ENCODE measurements at regions not wholly inside any gene's neighbourhood (a gene's known extent, or its start where the extent isn't known, plus 50 kb on each side); places are given as distances from the start of the nearest gene placed in this dataset.

DNA sequence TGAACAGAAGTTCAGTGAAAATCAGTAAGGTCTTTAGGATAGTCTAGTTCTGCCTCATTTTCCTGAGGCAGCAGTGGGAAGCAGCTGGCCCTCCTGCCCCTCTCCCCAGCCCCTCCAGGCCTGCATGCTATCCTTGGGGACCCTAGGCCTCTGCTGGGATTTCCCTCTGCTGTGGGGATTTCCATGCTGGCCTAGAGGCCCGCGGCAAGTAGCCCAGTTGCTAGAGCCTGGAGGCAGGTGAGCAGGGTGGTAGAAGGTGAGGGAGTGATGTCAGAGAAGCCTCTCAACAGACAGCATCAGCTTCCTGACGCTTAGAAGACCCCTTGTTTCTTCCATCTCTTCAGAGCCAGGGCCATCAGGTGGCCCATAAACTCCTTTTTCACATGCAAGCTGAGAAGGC is 305.8 kb upstream of the THBS1 start:
- DNase-seq (ENCODE audit: low spot score): no peak

DNA sequence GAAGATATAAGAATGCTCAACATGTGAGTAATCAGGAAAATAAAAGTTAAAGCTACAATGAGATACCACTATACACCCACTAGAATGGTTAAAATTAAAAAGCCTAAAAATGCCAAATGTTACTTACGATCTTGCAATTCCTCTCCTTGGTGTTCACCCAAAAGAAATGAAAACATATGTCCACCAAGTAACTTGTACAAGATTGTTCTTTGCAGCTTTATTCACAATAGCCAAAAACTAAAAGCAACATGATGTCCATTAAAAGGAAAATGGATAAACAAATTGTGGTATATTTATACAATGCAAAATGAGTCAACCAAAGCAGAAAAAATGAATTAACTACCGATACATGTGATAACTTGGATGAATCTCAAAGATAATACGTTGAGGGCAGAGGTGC is 301.6 kb upstream of the THBS1 start:
- no peak for DNase-seq (ENCODE audit: low spot score)

DNA sequence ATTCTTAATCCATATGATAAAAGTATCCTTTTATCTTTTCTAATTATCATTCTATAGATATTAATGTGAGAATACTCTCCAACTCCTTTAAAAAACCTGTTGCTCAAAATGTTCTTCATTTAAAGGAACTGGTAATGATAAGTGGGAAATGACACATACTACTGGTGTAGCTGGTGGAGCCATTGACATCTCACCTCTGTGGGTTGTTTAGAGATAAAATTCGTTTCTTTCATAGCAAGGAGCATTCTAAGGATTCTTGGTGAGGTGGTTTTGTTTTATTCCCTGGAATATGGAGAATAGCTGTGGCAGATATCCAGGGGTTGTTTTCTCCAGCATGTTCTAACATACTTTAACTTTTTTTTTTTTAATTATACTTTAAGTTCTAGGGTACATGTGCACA is 299.8 kb upstream of the THBS1 start:
- DNase-seq (ENCODE audit: low spot score): no peak

DNA sequence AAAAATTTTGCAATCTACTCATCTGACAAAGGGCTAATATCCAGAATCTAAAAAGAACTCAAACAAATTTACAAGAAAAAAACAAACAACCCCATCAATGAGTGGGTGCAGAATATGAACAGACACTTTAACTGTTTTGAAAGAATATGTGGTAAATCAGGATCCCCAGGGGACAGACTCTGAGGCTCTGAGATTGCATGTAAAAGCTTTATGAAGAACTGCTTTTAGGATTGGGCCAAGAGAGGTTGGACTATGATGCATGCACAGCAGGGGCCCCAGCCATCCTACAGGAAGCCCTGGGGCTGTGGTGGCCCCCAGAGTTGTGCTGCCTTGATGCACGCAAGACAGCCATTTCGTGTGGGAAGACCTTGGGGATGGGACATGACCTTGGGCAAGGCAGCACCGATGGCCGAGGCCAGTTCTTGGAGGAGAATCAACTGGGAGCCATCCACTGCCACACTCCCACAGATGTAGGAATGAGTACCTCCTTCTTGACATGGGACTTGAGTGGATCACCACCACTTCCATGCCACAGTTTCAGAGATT is 298.1 kb upstream of the THBS1 start:
- no peak for DNase-seq (ENCODE audit: low spot score)

DNA sequence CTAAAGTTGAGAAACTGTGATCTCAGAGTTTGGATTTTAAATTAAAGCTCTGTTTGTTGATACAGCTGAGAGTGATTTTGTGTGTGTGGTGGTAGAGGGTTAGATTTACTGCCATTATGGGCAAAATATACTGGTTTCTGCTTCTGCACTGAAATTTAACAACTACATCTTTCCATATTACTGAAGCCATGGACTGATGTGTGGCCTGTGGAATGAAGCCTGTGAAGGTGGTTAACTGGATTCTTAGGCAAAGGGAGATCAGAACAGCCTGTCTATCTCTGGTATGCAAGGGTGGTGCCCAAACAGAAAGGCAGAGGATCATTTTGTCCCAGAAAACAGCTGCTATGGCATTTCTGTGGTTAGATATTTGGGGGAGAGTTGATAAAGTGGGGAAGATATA is 297.3 kb upstream of the THBS1 start:
- DNase-seq (ENCODE audit: low spot score): peak; percentile 34

DNA sequence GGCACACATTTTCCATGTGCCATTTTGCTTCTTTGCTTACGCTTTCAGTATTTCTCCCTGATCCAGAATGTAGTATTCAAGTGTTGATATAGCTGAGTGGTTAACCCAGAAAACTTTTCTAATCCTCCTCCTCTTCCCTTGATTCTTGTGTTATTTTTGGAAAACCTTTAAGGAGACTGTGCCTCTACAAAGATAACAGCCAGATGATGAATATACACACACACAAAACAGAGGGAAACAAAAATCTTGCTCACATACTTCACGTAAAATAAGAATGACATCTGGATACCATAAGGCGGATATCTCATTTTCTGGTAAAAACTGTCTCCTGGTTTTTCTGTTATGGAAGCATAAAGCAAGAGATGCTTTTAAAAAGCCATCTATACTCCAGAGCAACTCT is 295.8 kb upstream of the THBS1 start:
- DNase-seq (ENCODE audit: low spot score): no peak

DNA sequence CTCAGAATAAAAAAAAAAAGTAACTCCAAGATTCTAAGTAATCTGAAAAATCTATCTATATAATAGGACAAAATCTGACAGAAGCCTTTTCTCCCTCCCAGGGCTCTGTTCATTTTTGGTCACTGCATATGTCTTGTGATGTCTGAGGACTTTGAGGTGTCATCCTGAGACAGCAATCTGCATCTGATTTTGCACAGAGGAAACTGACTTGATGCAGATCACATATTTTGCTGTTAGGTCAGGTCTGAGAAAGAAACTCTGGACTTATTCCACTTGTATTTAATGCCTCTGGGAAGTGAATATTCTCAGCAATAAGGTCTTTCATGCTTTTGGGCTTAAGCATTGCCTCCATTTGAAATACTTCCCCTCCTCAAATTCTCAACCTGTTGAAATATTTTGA is 295.2 kb upstream of the THBS1 start:
- DNase-seq (ENCODE audit: low spot score): no peak

DNA sequence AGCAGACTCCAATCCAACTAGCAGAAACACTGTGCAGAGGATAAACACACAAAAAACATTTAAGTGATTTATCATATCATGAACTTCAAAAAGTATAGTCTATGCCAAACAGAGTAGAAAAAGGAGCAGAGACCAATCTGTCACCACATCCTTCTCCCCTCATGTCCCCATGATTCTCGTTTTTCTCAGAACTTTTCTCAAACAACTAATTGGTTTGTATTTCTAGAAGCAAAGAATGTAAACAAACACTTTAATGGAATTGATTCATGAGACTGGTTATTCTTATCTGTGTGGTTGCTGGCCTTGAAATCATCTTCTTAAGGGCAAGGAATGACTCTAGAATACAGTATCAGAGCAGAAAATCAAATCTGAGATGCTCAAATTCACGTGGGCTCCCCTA is 294.2 kb upstream of the THBS1 start:
- no peak for DNase-seq (ENCODE audit: low spot score)

DNA sequence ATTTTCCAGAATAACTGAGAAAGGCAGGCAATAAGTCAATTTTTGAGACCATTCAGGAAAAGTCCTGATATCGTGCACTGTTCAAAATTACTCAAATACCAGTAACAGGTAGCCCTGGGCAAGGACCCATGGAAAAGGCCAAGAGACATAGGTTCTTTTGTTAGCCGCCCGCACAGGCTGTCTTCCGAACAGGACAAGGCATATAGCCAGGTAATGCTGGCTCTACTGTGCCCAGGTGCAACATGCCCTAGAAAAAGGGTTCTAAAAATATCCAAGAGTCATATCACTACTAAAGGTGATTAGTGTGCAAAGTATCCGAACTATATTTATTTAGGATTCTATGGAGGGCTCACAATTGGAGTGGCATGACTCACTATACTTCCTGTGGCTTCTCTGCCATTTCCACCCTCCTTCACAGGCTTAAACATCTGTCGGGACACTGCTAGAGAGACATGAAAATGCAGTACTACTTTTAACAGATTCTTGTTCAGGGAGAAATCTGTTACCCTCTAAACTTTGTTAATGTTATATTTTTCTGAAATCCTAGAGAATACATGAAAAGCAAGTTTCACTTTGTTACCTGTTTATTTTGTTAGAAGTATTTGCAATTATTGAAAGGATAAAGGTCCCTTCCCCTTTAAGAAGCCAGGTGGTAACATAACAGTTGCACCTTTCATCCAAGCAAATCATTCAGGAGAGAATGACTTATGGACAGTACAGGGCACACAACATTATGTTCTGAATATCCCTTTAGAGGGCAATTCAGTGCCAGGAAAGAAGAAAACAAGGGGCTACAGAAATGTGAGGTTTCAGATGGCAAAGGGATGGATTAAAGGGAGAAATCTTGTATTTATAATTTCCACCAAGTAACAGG is 293.3 kb upstream of the THBS1 start:
- no peak for DNase-seq (ENCODE audit: low spot score)

DNA sequence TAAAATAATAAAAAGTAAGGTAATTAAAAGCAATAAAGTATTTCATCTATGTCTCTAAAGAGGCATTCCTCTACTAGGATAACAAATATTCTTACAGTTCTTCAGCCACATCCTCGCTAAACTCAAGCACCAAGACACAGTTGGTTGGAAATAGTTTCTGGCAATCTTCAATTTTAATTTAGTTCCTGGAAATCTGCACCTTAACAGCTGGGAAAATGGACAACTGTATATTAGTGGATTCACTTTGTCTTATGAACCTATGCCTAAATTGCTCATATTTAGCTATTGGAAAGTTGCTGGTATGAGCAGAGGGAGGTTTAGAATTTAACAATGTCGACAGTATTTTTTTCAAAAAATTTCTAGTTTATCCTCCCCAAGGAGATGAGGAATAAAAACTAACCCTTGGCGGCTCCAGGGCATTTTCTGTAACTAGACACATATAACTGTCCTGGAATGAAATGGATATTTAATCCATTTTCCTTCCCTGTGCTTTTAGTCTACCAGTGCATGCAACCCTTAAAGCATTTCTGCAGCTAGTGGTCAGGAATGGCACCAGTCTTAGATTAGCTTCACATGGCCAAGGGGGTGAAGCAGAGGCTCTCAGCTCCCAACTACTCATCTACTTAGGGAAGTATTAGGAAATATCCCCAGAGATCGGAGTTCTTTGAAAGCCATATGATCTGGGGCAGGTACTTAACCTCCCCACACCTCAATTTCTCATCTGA is 290.0 kb upstream of the THBS1 start:
- no peak for DNase-seq (ENCODE audit: low spot score)

DNA sequence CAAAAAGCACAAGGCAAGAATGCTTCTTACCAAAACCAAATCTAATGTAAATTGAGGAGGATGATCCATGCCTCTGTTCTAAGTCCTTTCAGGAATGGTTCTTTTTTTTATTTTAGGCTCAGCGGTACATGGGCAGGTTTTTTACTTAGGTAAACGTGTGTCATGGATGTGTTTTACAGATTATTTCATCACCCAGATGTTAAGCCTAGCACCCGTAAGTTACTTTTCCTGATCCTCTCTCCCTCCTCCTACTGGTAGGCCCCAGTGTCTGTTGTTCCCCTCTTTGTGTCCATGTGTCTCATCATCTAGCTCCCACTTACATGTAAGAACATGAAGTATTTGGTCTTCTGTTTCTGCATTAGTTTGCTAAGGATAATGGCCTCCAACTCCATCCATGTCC is 289.2 kb upstream of the THBS1 start:
- no peak for DNase-seq (ENCODE audit: low spot score)

DNA sequence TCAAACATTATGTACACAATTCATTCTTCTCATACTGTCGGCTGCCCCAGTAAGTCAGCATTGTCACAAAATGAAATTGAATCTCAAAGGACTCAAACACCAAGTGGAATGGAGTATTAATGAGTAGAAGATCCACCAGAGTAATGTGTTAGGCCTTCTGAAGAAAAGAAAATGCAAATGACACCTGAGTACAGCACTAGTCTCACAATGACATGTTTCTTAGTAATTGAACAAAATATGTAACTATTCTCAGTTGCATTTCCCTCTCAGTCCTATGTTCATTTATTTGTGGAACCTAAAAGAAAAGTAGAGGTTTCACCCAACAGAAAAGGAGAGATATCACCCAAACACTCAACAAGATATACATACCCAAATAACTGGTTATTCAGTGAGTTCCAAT is 283.9 kb upstream of the THBS1 start:
- no peak for DNase-seq (ENCODE audit: low spot score)

DNA sequence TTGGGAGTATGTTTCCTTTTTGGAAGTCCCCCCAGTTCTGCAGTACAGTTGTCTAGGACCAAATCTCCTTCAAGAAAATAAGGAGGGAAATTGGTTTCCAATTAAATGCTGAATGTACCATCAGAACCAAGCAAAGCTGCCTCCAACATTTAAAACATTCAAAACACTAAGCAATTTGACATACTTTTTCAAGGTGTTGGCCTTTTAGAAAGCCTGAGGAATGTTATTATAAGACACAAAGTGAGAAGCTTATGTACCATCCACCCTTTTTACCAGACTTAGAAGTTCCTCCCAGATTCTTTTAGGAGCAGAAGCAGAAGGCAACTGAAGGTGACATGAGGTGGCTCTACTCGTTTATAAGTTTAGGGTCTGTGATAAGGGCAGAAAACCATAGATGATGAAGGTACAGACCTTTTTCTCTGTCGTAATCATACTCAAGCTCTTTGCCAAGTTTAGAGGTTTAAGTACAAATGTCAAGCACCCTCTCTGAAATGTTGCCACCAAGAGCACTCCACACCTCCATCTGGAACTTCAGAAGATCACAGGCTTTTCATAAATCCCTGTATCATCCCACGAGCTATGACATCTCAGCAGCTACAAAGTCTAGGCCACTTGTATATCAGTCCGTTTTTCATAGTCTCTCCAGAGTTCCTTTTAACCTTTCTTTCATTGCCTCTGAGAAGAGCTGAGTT is 282.5 kb upstream of the THBS1 start:
- DNase-seq (ENCODE audit: low spot score): no peak

DNA sequence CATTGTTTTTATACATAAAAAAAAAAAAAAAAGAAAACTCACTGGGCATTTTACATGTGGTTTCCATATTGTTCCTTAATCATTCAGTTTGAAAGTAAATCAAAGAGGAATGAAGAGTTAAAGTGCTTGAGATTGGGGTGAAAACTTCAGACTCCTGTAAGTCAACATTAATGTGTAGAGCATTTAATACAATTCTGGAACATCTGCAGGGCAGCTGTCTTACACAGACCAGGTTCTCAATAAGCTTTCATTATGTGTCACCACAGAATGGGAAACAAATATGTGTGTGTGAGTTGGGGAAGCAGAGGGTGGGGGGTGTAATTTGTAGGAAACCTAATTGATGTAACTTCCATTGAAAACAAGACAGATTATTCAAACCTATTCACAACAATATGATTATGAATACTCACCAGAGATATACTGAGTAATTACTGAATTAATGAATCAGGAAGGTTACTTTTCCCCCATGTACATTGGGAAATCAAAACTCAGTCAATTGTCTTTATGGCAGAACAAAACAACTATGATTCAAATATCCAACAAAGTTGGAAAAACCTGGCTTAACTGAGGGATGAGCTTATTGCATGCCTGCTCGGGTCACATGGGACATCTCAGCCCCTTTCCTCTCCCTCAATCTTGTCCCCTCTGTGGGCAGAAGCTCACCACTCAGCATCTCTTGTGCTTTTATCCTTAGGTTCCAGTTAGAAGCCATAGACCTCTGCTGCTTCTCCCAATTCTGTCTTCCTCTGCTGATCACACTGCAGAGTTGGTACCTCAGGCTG is 281.2 kb upstream of the THBS1 start:
- DNase-seq (ENCODE audit: low spot score): no peak

DNA sequence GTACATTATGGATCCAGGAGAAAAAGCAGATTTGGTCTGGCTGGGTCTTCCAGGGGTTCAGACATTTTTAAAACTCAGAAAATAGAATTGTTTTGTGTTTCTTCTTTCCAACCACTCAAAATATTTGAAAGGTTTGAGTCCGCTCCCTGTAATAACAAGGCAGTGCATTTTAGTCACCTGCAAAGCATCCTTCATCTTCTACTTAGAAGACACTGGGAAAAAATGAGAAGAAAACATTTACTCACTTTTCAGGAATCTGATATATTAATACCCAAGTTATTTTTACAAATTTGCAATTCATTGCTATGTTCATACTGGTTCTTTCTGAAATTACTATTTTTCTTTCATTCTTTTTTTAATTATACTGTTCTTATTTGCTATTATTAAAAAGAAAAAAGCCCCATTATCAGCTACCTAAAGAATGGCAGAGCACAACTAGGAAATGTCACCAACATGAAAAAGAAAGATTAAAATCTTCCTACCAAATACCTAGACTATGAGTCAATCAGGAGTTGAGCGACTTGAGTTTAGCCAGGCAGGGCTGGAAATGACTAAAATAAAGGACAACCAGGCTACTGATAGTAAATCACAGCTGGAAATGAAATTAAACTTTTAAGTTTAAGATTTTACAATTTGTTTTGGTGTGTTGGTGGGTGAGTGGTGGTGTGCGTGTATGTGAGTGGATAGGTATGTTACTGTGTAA is 280.3 kb upstream of the THBS1 start:
- DNase-seq (ENCODE audit: low spot score): peak; percentile 45

DNA sequence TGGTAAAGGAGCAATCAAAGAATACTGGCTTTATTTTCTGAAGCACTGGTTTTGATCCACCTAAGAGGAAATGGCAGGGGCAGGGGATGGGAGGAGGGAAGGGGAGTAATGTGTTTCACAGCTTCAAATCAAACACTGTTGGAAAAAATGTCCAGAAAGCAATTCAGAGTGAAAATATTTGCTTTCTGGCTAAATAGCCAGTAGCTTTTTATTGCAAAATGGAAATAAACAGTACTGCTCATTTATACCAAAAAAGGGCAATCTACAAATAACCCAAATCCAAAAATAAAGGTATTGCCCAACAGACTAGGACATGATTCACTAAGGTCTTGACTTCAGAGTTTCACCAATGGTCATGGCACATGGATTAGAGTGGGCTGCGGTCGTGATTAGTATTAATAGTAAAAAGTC is 279.3 kb upstream of the THBS1 start:
- peak; percentile 51 for DNase-seq (ENCODE audit: low spot score)

DNA sequence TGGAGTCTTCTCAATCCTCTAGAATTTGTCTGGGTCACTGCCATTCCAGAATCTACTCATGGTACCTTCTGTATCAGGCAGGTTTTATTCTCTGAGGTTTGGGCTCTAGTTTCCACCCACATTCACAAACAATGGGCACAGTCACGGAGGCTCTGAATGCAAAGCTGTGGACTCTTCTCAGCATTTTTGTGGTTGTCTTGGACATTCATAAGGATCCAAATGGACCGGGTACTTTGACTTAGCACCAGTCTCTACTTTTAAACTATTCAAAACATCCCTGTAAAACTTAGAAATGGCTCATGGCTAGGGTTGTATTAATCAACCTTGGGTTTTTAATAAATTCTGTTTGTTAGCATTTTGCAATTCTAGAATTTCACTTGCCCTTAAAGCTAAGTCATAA is 277.9 kb upstream of the THBS1 start:
- DNase-seq (ENCODE audit: low spot score): no peak

DNA sequence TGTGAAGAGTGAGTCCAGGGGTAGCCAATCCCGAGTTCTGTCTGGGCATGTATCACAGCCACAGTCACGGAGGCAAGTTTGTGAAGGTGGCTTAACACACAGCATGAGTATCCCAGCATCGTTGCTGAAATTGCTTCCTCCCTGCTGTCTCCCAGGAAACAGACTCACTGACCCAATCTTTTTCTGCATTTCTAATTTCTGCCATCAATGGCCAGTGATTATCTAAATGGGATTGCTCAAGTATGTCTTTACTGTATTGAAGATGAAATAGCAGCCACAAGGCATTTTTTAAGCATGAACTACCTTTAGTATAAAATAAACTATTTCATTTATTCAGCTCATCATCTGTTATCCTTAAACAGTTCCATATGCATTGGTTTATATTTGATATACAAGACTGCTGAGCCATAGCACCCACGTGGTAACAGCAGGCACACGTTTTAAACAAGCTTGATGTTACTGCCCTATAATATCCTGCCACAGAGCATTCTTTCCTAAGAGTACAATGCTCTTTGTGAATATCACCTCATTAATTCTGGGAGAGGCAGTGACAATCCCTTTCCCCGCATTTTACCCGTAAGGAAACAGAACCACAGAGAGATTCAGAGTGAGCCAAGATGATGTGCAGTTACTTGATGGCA is 276.6 kb upstream of the THBS1 start:
- DNase-seq (ENCODE audit: low spot score): peak; percentile 57

DNA sequence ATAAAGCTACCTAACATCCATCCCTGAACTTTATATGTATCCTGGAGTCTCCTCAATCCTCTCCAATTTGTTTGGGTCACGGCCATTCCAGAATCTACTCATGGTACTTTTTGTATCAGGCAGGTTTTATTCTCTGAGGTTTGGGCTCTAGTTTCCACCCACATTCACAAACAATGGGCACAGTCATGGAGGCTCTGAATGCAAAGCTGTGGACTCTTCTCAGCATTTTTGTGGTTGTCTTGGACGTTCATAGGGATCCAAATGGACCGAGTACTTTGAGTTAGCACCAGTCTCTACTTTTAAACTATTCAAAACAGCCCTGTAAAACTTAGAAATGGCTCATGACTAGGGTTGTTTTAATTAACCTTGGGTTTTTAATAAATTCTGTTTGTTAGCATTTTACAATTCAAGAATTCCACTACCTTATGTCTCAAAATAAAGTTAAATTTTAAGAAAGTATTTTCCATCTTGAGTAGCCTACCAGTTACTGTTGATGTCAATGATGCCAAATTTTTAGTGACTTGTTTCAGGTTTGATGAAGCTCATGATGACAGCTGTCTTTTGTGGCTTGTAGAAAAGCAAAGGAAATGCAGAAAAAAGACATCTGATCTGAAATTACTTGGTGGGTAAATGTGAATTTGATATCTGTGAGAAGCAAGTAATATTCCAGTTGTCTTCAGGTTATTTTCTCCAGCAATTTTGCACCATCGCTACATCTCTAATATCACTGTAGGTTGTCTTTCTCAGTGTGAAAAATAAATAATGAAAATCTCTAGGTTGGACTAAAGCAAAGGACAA is 275.7 kb upstream of the THBS1 start:
- no peak for DNase-seq (ENCODE audit: low spot score)

DNA sequence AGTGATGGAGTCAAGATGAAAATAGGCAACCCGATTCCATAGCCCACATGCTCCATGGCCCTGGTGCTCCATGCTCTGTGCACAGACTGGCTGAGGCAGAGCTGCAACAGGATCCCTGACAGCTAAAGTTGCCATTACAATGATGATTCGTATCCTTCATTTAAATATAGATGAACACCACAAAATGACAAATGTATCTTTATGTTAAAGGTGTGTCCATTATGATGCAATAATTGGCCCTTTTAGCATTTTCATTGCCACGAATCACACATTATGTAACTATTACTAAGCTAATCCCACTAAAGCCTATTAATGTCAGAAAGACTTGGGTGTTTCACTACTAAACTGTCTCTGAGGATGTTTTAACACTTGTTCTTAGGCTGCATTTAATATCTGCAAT is 270.2 kb upstream of the THBS1 start:
- DNase-seq (ENCODE audit: low spot score): no peak

Measured in AG20443 (cell line).